ENCODE measurements at regions not wholly inside any gene's neighbourhood (a gene's known extent, or its start where the extent isn't known, plus 50 kb on each side); places are given as distances from the start of the nearest gene placed in this dataset.

DNA sequence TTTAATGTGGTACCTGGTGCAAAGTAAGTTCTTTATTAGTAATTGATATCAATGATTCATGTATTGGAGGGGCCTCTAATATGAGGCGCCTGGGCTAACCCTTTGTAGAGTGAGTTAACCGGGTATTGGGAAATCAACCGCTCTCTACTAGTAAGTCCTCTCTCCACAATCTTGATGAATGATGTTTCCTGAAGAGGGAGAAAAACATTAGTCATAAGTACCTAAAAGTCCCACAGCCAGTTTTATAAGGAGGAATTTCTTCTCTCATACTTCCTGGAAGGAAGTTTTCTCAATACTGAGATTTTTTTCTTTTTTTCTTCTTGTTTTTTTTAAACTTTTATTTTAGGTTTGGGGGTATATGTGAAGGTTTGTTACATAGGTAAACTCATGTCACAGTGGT is 62.3 kb downstream of the AGTR2 start:
- no peak overlapping the region for H2AFZ ChIP-seq (replicated peaks; ENCODE audit: low read length, poor library complexity)
- H4K8ac ChIP-seq (ENCODE audit: low read depth in 2 of 2, low read length in 2 of 2), result no peak overlapping the region
- no peaks in the 10 kb centered on the region for H3K27me3 ChIP-seq (ENCODE audit: control insufficient read depth, insufficient read depth, low read length)
- H3K27ac ChIP-seq (ENCODE audit: insufficient read depth, low read length), result no peak overlapping the region
- no peak overlapping the region for H3K18ac ChIP-seq (ENCODE audit: low read depth, low read length)
- TF ChIP-seq RAD21 (IDR thresholded peaks at IDR 0.05; ENCODE audit: low read length), result no peak
- TF ChIP-seq MXI1 (IDR thresholded peaks at IDR 0.05; ENCODE audit: borderline replicate concordance, low read depth, low read length), result no peak
- no peak for TF ChIP-seq RCOR1 (IDR thresholded peaks at IDR 0.05; ENCODE audit: insufficient replicate concordance, low read length)
- no peak for TF ChIP-seq NFE2L2 (IDR thresholded peaks at IDR 0.05; ENCODE audit: low read depth, low read length)
- H3K4me3 ChIP-seq (ENCODE audit: insufficient read depth, low read depth, low read length), result no peak overlapping the region
- H2BK120ac ChIP-seq (ENCODE audit: low read depth, low read length), result no peak overlapping the region
- no peak overlapping the region for H2AK5ac ChIP-seq (ENCODE audit: low read depth, low read length)
- no peak overlapping the region for H4K5ac ChIP-seq (ENCODE audit: low read depth, low read length)
- DNase-seq (peak; percentile 4), ATAC-seq (ENCODE audit: low read depth) (no peak)
- ChIA-PET CTCF (no interaction called here), POLR2A (ENCODE audit: unreplicated experiment) (no interaction called here)
- intact Hi-C loops (cut with micrococcal nuclease) (no loop called here), dilution Hi-C loops (cut with HindIII; ENCODE audit: low sequenced_read_pairs, unreplicated experiment) (no loop called here), in situ Hi-C loops (cut with MboI; ENCODE audit: low sequenced_read_pairs) (no loop called here)
- no peak overlapping the region for H3K4ac ChIP-seq (ENCODE audit: low read depth, low read length)
- no peak overlapping the region for H4K91ac ChIP-seq (ENCODE audit: insufficient read depth, low read depth, low read length)
- H2BK15ac ChIP-seq (ENCODE audit: low read depth, low read length), result no peak overlapping the region
- H3K23ac ChIP-seq (ENCODE audit: low read depth, low read length), result no peak overlapping the region
- no peak overlapping the region for H3K4me2 ChIP-seq (ENCODE audit: low read depth, low read length)
- H2BK5ac ChIP-seq (ENCODE audit: low read depth, low read length, poor library complexity, severe bottlenecking), result no peak overlapping the region
- H3K36me3 ChIP-seq (ENCODE audit: control insufficient read depth, insufficient read depth, low read length), result no peaks in the 10 kb centered on the region
- no peaks in the 10 kb centered on the region for H3K9me3 ChIP-seq (ENCODE audit: control insufficient read depth, insufficient read depth, low read length)
- no peak overlapping the region for H3K14ac ChIP-seq (replicated peaks; ENCODE audit: low read depth, low read length)
- BruUV-seq (replicated peaks), result no TSS peak
- no peaks in the 10 kb centered on the region for H3K79me1 ChIP-seq (ENCODE audit: low read depth in 1 of 2, low read length in 2 of 2)
- H2BK20ac ChIP-seq (ENCODE audit: low read depth, low read length), result no peak overlapping the region
- WGBS, 2 experiments (ENCODE audit: extremely low coverage in 2 of 2, insufficient read length in 1 of 2), result no CpG with 5 or more reads among the region's 3 CpGs
- H4K20me1 ChIP-seq (ENCODE audit: insufficient read depth, low read length), result no peaks in the 10 kb centered on the region
- no peaks in the 10 kb centered on the region for H3K4me1 ChIP-seq (ENCODE audit: control insufficient read depth, insufficient read depth, low read length)
- no peak overlapping the region for H3K56ac ChIP-seq (ENCODE audit: extremely low read depth, insufficient read depth, low read length)
- H3K9me1 ChIP-seq (ENCODE audit: insufficient read depth, low read length), result no peaks in the 10 kb centered on the region
- no peak overlapping the region for H2AK9ac ChIP-seq (replicated peaks; ENCODE audit: low read depth, low read length, poor library complexity)
- H3K9ac ChIP-seq (ENCODE audit: low read depth, low read length), result no peak overlapping the region

Measured in IMR-90 (cell line).